ENCODE measurements at regions not wholly inside any gene's neighbourhood (a gene's known extent, or its start where the extent isn't known, plus 50 kb on each side); places are given as distances from the start of the nearest gene placed in this dataset.

- TF ChIP-seq ZBTB7A (tag by site-specific recombination; IDR thresholded peaks at IDR 0.05; ENCODE audit: low read depth) (no peak), ZNF585B (tag by site-specific recombination; IDR thresholded peaks at IDR 0.05) (no peak), PRDM10 (tag by site-specific recombination; IDR thresholded peaks at IDR 0.05) (no peak), ZNF76 (tag by site-specific recombination; IDR thresholded peaks at IDR 0.05; ENCODE audit: borderline replicate concordance, low read depth) (no peak), ZBTB17 (tag by site-specific recombination; IDR thresholded peaks at IDR 0.05) (no peak), ZNF24 (tag by site-specific recombination; IDR thresholded peaks at IDR 0.05) (no peak), ZFP41 (tag by site-specific recombination; IDR thresholded peaks at IDR 0.05; ENCODE audit: borderline replicate concordance) (no peak), CTCF (tag by site-specific recombination; IDR thresholded peaks at IDR 0.05) (no peak), ZNF555 (tag by site-specific recombination; conservative IDR thresholded peaks at IDR 0.05) (no peak), TCF7L2 (IDR thresholded peaks at IDR 0.05; ENCODE audit: borderline replicate concordance, low read depth, low read length) (no peak), ZBTB21 (tag by site-specific recombination; IDR thresholded peaks at IDR 0.05) (no peak), BCL11B (tag by site-specific recombination; IDR thresholded peaks at IDR 0.05; ENCODE audit: low read depth) (no peak), PRDM2 (tag by site-specific recombination; IDR thresholded peaks at IDR 0.05; ENCODE audit: borderline replicate concordance) (no peak)
These were observed 139.9 kb downstream of the CCDC71L start for GRCh38 chr7:106520962-106521514.
